ENCODE measurements at regions not wholly inside any gene's neighbourhood (a gene's known extent, or its start where the extent isn't known, plus 50 kb on each side); places are given as distances from the start of the nearest gene placed in this dataset.
"Not testable (repeated sequence)": the region's sequence is repeated elsewhere in the genome, so short reads cannot be mapped to it uniquely, and the experiment has no call there.

GRCh38 chr2:83969085-83969484 is 490.0 kb downstream of the SUCLG1 start:
- no peak for DNase-seq (ENCODE audit: low read depth, low spot score)

DNA sequence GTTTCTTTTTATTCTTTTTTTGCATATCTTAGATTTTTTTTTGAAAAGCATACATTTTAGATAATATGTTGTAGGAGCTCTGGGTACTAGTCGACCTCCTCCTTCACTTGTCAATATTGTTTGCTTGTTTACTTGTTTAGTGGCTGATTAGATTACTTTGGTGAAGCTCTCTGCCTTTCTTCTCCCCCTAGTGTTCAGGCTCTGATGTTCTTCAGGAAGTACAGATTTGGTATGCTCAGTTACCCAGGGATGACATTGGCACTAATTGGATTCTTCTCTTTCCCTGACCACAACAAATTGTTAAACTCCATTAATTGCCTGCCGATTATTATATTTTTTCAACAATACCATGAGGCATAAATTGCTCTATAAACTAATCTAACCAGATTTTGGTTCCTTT is 491.2 kb downstream of the SUCLG1 start:
- DNase-seq (ENCODE audit: low read depth, low spot score), result no peak

- not testable (repeated sequence) for DNase-seq (ENCODE audit: low read depth, low spot score)
These were observed 492.1 kb downstream of the SUCLG1 start for GRCh38 chr2:83966946-83967345.

- DNase-seq (ENCODE audit: low read depth, low spot score), result no peak
These were observed 497.6 kb downstream of the SUCLG1 start for GRCh38 chr2:83961512-83961911.

- no peak for DNase-seq (ENCODE audit: low read depth, low spot score)
These were observed 498.7 kb downstream of the SUCLG1 start for GRCh38 chr2:83960371-83960770.

- no peak for DNase-seq (ENCODE audit: low read depth, low spot score)
These were observed 499.8 kb downstream of the SUCLG1 start for GRCh38 chr2:83959266-83959665.

GRCh38 chr2:83956991-83957390 is 502.1 kb downstream of the SUCLG1 start:
- no peak for DNase-seq (ENCODE audit: low read depth, low spot score)

DNA sequence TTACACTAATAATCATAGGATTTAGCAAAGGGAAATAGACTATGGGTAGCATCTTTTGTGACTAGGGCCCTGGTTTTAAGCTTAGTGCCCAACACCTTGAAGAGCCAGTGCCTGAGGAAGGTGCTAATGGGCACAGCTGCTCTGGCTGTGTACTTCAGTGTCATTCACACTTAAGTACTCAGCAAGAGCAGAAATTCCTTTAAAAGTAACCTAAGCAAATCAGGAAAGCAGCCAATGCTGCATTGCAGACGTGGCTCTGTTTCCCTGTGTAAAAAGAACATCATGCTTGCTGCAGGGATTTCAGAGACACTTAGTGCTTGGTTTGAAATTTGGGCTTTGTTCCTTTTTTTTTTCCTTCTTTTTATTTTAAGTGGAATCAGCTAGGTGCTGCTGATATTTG is 505.4 kb downstream of the SUCLG1 start:
- DNase-seq (ENCODE audit: low read depth, low spot score), result no peak

DNA sequence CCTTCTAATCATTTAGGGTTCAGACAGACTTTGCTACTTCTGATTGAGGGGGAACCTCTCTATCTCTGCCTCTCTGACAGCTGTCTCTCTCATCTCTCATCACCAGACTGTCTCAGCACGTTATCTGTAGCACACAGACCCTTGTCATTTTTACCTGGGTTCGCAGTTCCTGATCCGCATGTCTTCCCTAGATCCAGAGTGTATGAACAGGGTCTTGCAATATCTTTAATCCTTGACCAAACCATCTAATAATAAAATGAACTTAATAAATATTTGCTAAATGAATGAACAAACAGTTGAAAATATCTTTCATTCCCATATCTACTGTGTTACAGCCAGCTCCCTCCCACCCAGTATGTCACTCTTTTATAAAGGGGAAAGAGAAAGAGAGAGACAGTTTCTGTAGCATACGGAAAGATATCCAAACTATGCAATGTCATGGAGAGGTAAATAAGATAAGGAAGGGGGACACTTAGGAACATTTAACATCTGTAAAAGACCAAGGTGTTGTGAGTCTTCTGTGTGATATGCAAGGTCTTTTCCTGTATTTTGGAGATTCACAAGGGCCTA is 507.6 kb downstream of the SUCLG1 start:
- DNase-seq (ENCODE audit: low read depth, low spot score), result no peak

DNA sequence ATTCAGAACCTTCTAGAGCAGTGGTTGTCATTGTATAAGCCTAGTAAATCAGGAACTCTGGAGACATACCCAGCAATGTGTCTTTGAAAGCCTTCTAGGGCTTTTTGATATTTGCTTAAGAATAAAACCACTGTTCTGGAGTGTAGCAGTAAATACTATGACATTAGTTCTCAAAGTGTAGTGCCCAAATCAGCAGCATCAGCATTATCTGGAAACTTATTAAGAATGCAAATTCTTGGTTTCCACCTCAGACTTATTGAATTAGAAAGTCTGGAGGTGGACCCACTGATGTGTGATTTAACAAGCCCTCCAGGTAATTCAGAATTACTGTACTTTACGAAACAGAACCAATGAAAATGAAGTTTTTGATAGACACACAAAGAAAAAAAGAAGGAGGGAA is 509.7 kb downstream of the SUCLG1 start:
- DNase-seq (ENCODE audit: low read depth, low spot score), result no peak

- no peak for DNase-seq (ENCODE audit: low read depth, low spot score)
These were observed 514.9 kb downstream of the SUCLG1 start for GRCh38 chr2:83944191-83944590.

GRCh38 chr2:83943265-83943664 is 515.8 kb downstream of the SUCLG1 start:
- DNase-seq (ENCODE audit: low read depth, low spot score), result no peak

DNA sequence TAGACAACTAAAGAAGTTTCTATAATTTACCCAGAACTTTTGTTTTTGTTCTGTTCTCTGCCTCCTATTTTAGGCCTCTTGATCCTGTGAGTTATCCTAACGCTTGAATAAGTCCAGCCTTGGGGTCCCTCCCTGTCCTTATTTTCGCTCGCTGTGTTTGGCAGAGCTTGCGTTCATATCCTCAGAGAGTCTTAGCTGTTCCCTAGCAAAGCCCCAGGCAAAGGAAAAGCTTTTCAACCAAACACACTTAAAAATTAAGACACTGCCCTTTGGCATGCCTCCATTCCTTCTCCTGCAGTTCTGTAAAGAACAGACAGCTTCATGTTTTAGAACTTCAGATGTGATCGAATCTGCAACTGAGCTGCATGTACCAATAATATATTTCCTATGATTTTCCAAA is 517.2 kb downstream of the SUCLG1 start:
- no peak for DNase-seq (ENCODE audit: low read depth, low spot score)

DNA sequence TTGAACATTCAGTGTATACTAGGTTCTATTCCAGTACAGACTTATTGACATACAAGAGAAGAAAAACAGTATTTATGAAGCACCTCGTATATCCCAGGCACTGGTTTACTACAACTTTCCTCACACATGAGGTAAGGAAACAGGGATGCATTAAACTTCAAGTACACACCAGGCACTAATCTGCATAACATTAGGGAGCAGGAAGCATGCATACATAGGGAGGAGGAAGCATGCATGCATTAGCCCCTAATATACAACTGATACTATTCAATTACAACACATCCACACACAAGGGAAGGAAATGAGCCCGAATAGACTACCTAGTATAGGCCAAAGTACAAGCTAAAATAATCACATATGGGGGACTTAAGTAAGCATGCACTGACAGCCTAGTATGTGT is 525.3 kb downstream of the SUCLG1 start:
- no peak for DNase-seq (ENCODE audit: low read depth, low spot score)

DNA sequence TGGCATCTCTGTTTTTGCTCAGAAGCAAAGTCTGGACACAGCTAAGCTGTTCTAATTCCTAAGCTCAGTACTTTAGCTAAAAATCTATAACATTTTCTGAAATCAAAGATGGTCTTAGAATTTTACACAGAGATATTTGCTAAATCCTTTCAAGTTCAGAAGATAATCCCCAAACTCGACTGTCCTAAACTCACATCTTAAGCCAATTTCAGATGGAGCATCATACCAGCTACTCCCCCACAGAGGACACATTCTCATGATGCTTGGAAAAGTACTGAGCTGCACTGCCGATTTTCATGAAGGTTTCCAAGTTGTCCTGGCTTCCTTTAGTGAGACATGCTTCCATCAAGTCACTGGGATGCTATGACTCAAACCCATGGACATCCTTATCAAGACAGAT is 535.5 kb downstream of the SUCLG1 start:
- DNase-seq (ENCODE audit: low read depth, low spot score), result no peak

DNA sequence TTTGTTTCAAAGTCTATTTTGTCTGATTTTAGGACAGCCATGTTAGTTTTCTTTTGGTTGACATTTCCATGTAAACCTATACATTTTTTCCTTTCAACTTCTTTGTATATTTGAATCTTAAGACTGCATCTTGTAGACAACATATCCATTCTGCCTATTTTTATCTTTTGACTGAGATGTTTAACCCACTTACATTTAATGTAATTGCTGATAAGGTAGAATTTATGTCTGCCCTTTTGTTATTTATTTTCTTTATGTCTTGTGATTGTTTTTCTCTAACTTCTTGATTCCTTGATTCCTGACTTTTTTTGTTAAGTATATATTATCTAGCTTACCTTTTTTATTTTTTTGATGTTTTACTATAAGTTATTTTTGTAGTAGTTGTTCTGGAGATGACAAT is 542.5 kb downstream of the SUCLG1 start:
- DNase-seq (ENCODE audit: low read depth, low spot score), result no peak

DNA sequence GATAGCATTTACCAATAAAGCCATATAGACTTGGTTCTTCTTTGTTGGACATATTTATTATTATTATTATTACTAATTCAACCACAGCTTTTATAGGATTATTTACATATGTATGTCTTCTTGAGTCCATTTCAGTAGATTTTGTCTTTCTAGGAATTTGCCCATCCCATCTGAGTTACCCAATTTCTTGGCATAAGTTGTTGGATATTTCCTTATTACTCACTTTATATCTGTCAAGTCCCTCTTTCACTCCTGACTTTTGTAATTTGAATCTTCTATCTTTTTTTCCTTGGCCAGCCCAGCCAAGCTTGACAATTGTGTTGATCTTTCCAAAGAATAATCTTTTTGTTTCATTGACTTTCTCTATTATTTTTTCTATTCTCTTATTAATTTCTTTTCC is 543.7 kb downstream of the SUCLG1 start:
- DNase-seq (ENCODE audit: low read depth, low spot score), result no peak

DNA sequence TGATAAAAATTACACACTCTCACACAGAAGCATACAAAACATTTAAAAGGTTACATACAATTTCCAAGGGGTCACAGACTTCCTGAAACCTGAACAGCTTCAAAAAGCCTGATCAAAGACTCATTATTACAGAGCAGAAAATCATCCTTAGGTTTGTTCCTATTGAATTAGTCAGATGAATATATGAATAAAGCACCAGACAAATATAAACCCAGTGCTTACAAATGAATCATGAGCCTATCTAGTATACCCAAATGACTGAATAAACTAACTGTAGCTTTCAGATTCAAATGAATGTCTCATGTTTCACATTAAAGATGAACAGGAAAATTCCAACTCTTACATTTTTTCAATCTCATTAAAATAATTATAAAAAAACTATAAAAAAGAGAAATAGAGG is 550.3 kb downstream of the SUCLG1 start:
- no peak for DNase-seq (ENCODE audit: low read depth, low spot score)

GRCh38 chr2:83901317-83901716 is 557.8 kb downstream of the SUCLG1 start:
- no peak for DNase-seq (ENCODE audit: low read depth, low spot score)

- DNase-seq (ENCODE audit: low read depth, low spot score), result no peak
These were observed 558.2 kb downstream of the SUCLG1 start for GRCh38 chr2:83900862-83901261.

DNA sequence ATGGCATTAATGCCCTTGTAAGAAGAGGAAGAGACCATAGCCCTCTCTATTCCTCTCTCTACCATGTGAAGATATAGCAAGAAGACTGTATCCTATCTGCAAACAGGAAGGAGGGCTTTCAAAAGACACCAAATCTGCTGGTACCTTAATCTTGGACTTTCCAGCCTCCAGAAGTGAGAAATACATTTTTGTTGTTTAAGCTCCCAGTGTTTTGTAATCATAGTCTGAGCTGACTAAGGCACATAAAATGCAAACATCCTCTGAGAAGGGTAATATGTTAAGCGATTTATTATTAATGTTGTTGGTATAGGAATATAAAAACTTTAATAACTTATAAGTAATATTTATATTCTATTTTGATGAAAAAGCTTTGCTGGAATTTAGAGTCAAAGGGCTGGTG is 559.8 kb downstream of the SUCLG1 start:
- no peak for DNase-seq (ENCODE audit: low read depth, low spot score)

- no peak for DNase-seq (ENCODE audit: low read depth, low spot score)
These were observed 564.1 kb downstream of the SUCLG1 start for GRCh38 chr2:83894976-83895375.

GRCh38 chr2:83887757-83888156 is 571.3 kb downstream of the SUCLG1 start:
- DNase-seq (ENCODE audit: low read depth, low spot score), result no peak

DNA sequence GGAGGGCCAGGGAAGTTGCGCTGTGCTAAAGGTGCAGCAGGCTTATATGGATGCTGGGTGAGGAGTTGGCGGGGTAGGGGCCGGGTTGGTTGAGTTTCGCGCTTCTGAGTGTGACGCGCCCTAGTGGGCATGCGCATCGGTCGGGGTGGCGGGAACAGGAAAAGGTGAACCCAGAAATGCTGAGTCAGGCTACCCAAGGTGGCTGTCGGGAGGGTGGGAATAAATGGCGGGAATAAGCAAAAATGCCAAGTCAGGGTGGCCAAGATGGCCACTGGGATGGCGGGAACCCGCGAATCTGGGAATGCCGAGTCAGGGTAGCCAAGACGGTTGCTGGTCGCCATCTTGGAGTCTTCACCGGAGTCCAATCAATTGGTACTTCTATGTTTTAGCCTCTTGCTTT is 580.0 kb downstream of the SUCLG1 start:
- no peak for DNase-seq (ENCODE audit: low read depth, low spot score)

All from iPS DF 19.7 (cell line).